Panc1 (cell line): ENCODE measurements at regions not wholly inside any gene's neighbourhood (a gene's known extent, or its start where the extent isn't known, plus 50 kb on each side); places are given as distances from the start of the nearest gene placed in this dataset.
A peak's percentile ranks its signal among the peaks of the same experiment; 100 is the strongest.

Experiments used
- CTCF ChIP-seq: fragments of 450-650 bp; IDR thresholded peaks from 2 replicates; pipeline ENCODE4 v1.5.1; 2017; ENCODE audit warnings: mild to moderate bottlenecking
- POLR2AphosphoS5 ChIP-seq: IDR thresholded peaks from 2 replicates; pipeline ENCODE4 v1.6.1; 2012; ENCODE audit warnings: mild to moderate bottlenecking, low read depth, low read length, moderate library complexity

GRCh38 chr20:54980103-54980960 lies 504.9 kb downstream of the DOK5 start:
- TF ChIP-seq CTCF, result peak; percentile 39; the same call in 1 of the 2 replicates
- no peak for TF ChIP-seq POLR2AphosphoS5
